GM21825 (cell line): ENCODE measurements at regions not wholly inside any gene's neighbourhood (a gene's known extent, or its start where the extent isn't known, plus 50 kb on each side); places are given as distances from the start of the nearest gene placed in this dataset.
"Not testable (repeated sequence)": the region's sequence is repeated elsewhere in the genome, so short reads cannot be mapped to it uniquely, and the experiment has no call there.

Source experiments
- ATAC-seq: cut with Tn5 transposase; IDR thresholded peaks from one replicate; pipeline ENCODE4 v1.9.1; 2021; ENCODE audit warnings: mild to moderate bottlenecking, moderate library complexity; ENCODE audit not compliant: unreplicated experiment

- not testable (repeated sequence) for ATAC-seq
Measured at GRCh38 chr15:22196423-22196822, 116.1 kb downstream of the OR4M2 start.

DNA sequence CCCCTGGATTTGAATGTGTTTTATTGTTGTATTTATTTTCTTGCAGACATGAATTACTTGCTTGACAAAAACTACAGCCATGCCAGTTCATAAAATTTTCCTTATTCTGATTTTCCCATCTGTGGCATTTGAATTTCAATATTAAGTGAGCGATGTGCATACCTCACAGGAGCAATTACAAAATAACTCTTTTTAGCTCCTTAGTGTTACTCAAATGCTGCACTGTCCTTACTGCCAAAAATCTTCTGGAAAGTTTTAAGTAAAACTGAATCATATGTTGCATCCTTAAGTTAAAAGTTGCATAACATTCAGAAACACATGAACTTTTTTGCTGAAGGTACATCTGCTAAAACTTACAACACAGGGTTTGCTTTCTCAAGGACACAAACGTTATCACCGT is 120.1 kb downstream of the OR4M2 start:
- ATAC-seq = not testable (repeated sequence)

GRCh38 chr15:22201993-22202659 is 121.8 kb downstream of the OR4M2 start:
- ATAC-seq = not testable (repeated sequence)

GRCh38 chr15:22203208-22203607 is 122.9 kb downstream of the OR4M2 start:
- ATAC-seq = not testable (repeated sequence)

DNA sequence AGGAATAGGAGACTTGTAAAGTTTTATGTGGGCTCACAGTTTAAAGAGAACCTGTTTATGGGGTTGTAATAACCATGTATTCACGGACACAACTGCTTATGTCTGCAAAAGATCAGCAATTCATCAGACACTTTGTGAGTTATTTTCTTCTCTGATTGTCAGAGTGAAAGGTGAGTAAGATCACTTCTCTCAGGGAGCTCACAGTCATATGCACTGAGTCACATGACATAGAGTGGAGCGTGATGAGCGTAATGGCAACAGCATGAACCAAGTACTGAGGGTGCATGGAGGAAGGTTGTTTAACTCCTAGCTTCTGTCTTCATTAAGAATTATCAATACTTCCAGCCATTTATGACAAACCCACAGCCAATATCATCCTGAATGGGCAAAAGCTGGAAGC is 128.8 kb downstream of the OR4M2 start:
- not testable (repeated sequence) for ATAC-seq

DNA sequence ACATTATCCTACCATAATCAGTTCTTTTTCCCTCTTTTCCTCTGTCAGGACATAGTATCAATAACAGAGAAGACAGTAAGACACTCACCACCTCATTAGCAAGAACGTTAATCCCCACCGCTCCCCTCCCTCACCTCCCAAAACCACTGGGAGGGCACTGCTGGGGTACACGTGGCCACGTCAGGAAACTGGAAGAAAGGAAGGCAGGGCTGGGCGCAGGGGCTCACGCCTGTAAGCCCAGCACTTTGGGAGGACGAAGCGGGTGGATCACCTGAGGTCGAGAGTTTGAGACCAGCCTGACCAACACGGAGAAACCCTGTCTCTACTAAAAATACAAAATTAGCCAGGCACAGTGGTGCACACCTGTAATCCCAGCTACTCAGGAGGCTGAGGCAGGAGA is 142.3 kb downstream of the OR4M2 start:
- ATAC-seq = not testable (repeated sequence)

GRCh38 chr15:22224241-22224671 is 143.9 kb downstream of the OR4M2 start:
- ATAC-seq = no peak

DNA sequence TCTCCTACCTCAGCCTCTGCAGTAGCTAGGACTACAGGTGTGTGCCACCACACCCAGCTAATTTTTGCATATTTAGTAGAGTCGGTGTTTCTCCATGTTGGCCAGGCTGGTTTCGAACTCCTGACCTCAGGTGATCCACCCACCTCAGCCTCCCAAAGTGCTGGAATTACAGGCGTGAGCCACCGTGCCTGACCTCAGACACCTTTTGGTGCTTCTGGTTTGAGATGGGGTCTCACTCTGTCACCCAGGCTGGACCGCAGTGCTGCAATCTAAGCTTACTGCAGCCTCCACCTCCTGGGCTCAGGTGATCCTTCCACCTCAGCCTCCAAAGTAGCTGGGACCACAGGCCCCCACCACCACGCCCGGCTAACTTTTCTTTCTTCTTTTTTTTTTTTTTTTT is 144.6 kb downstream of the OR4M2 start:
- not testable (repeated sequence) for ATAC-seq

DNA sequence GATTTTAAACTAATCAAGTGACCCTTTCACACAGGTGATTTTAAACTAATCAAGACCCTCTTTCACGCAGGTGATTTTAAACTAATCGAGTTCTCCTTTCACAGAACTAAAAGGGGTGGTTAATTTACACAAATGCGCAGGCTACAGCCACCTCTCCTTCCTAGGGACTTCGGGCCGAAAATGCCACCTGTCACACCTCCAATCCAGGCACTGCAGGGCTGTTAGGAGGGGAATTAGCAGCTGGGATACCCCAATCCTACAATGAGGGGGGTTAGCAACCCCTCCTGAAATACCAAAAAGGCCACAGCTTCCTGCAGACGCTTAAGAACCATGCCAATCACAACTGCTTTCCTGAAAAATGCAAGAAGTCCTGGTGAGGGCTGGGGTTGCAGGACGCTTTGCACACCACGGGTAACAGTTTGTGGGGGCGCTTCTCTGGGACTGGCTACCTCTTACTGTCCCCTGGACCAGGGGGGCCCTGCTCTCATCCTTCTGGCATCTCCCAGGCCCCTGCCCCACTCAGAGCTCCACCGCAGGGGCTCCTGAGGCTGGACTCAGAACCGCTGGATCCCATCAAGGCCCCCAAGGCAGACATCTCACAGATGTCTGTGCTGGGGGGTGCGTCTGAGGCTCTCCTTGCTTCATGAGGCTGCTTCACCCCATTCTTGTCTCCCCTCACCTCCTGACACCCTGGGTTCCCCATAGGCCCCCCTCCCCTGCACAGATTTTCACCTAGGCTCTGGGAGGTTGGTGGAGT is 145.9 kb downstream of the OR4M2 start:
- no peak for ATAC-seq

GRCh38 chr15:22227411-22228100 is 147.2 kb downstream of the OR4M2 start:
- ATAC-seq = no peak

DNA sequence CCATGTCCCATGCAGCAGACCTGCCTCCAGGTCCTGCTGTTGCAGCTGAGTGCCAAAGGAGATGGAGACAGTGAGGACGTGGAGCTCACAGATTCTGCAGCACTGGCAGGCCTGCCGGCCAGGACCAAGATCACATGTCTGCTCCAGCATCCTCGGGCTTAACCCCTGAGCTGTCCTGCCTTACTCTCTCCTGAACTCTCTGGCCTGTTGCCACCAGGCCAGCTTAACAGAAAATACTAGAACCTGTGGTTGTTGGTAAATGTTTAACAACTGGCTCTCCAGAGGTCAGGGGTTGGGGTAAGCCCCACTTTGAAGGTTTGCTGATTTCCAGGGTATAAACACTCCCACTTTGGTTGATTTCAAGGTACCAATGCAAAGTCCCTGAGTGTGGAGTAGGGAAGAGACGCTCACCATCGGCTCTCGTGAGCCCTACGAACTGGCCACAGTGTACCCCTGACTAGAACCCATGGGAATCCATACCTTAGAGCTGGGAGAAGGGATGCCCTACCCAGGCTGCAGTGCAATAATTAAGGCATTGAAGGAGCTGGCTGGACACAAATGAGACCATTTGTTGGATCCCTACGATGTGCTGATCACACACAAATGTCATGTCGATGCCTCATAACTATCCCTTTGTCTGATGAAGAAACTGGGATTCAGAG is 147.9 kb downstream of the OR4M2 start:
- no peak for ATAC-seq

- no peak for ATAC-seq
Measured at GRCh38 chr15:22229990-22230819, 149.9 kb downstream of the OR4M2 start.

DNA sequence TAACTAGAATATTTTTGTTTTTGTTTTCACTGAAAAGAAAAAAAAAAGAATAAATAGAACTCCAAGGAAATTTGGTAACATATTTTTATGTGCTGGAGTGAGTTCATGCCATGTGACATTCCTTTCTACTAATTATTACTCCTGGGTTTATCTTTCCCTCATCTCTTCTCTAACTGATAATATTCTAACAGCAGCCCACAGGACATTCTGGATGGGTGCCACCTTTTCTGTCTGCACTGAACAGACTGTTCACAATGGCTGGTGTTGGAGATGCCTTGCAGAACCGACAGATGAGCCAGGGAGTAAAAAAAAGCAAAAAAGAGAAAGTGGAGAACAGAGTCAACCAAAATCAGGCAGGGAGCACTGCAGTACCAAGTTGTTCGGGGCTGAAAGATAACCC is 151.3 kb downstream of the OR4M2 start:
- no peak for ATAC-seq

GRCh38 chr15:22232675-22233074 is 152.3 kb downstream of the OR4M2 start:
- no peak for ATAC-seq

DNA sequence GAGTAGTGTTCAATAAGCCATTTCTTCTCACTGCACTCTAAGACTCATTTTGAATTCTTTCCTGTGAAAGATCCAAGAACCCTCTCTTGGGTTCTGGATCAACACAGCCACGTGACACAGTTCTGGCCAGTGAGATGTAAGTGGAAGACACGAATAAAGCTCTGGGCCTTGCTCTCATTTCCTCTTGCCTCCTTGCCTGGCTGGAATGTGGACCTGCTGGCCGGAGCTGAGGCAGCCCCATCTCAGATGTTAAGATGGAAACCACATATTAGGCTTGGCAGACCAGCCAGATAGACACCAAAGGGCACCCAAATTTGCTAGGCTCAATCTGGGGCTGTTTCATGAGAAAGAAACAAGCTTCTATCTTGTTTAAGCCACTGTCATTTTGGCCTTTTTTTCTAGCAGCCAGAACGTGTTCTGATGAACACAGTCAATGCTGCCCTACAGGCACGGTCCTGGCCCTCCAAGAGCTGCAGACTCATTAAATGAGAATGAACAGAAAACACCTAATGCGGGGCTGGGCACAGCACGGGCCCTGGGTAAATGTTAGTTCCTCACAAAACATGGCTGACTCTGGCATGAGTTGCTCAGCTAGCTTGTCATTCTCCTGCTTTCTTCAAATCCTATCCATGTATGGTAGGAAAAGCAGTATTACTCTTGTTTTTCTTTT is 155.1 kb downstream of the OR4M2 start:
- ATAC-seq = not testable (repeated sequence)

GRCh38 chr15:22236469-22236868 is 156.1 kb downstream of the OR4M2 start:
- no peak for ATAC-seq

DNA sequence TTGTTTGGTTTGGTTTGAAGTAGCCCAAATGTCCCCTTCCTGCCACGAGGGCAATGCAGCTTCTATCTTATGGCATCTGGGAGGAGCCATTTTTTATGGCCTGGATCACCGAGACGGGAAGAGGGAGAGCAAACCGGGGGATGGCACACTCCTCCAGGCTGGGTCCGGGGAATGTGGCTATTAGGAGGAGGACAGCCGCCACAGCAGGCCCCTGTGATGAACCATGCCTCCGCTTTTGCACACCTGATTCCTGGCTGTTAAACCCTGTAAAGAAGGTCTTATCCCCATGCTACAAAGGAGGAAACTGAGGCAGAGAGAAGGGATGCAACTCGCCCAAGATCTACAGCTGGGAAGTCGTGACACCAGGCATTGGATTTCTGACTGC is 157.6 kb downstream of the OR4M2 start:
- ATAC-seq = no peak

DNA sequence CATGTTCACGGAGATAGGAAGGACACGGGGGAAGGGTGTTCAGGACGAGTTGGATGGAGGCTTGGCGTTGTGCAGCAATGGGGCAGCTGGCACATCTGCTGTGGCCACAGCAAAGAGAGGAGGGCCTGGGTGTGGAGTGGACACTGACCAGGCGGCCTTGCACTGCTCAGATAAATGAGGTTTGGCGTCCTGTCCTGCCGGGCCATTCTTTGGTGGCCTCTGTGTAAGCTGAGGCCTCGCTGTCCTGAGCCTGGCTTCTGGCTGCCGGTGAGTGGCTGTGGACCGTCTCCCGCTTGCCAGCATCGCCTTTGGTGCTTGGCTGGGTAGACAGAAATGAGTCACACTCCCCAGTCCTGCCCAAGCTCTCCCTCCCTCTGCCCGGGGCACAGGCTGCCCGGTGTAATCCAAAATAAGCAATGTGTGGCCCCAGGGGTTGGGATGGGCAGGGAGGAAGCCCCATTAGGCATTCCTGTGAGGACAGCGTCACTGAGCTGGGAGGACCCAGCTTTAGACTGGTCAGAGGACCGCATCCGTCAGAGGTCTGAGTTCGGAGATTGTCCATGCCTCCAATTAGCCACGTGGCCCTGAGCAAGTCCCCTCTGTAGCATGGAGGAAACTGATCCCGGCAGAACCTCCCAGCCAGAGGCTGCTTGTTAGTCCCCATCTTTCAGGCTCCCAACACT is 158.1 kb downstream of the OR4M2 start:
- ATAC-seq = not testable (repeated sequence)
